ENCODE measurements at regions not wholly inside any gene's neighbourhood (a gene's known extent, or its start where the extent isn't known, plus 50 kb on each side); places are given as distances from the start of the nearest gene placed in this dataset.

DNA sequence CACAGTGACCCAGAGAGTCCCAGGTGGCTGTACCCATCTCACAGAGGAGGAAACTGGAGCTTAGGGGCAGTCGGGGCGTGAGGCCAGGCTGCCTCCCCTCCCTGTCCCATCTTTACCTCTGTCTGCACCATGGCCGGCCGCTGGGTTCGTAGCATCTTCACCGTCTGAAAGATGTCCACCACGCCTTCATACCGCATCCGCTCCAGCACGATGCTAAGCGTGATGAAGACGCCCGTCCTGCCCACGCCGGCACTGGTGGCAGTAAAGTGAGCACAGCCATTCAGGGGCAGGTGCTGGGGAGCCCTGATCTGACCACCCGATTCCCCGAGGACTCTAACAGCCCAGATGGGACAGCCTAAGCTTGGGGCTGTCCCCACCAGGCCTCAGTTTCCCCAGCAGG, 132.8 kb downstream of the PTPRS start:
- 0 out of 2 replicates have a peak, but pooled peaks cover 3% of the 10 kb centered on the region for H3K9me3 ChIP-seq (ENCODE audit: control insufficient read depth, insufficient read depth, low read length)
- H3K36me3 ChIP-seq (ENCODE audit: insufficient read depth, low read length): peaks cover 27% of the 10 kb centered on the region
- no peak overlapping the region for H3K9ac ChIP-seq (ENCODE audit: low read depth, low read length)
- H3K4me1 ChIP-seq (ENCODE audit: insufficient read depth, low read length): no peaks in the 10 kb centered on the region

DNA sequence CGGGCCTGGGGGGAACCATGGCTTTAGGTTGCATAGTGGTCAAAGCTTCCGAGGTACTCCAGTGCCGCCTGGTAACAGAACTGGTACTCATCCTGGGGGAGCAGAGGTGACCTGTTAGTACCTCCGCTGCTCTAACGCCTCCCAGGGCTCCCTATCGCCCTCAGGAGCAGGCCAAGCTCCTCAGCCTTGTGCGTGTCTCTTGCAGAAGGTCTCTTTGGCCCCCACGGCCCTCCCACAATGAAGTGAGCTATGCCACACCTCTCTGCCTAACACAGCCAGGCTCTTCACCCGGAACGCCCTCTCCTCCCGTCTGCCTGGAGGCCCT, 133.9 kb downstream of the PTPRS start:
- no peak overlapping the region for H3K9ac ChIP-seq (ENCODE audit: low read depth, low read length)
- H3K4me1 ChIP-seq (ENCODE audit: insufficient read depth, low read length): no peaks in the 10 kb centered on the region
- 0 out of 2 replicates have a peak, but pooled peaks cover 3% of the 10 kb centered on the region for H3K9me3 ChIP-seq (ENCODE audit: control insufficient read depth, insufficient read depth, low read length)
- peaks cover 27% of the 10 kb centered on the region for H3K36me3 ChIP-seq (ENCODE audit: insufficient read depth, low read length)

DNA sequence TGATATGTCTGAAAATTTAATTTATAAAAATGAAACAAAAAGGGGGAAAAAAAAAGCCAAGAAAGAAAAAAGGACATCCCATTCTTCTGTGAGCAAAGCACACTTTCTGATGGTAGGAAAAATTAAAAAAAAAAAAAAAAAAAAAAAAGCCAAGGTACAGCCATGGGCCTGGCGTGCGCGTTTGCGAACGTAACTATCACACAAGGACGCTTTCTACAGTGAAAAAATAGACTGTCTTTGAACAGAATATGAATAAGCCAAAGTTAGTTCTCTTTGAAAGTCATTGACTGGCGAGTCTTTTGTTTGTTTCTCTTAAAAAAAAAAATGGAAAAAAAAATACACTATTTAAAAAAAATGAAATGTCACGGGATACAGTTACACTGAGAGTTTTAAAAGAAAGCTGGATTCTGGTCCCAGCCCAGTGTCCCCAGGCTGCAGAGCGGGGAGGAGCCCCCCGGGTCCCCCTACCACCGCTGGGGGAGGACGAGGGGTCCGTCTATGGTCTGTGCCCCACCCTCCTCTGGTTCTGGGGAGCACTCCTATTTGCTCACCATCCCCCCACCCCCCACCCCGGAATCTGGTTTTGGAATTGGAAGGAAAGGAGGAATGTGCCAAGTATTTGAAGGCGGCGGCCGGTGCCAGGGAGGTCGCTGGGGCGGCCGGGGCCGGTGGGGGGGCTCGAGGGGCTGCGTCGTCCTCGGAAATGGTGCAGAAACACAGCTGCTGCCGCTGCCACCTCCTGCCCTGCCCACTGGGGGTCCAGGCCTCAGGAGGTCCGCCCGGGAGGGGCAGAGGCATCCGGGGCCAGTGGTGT, 134.5 kb downstream of the PTPRS start:
- Histone ChIP-seq H3K9ac (ENCODE audit: low read depth, low read length) (no peak overlapping the region), H3K9me3 (ENCODE audit: control insufficient read depth, insufficient read depth, low read length) (peaks cover 3% of the 10 kb centered on the region; the same call in 1 of the 2 replicates), H3K4me1 (ENCODE audit: insufficient read depth, low read length) (no peaks in the 10 kb centered on the region), H3K36me3 (ENCODE audit: insufficient read depth, low read length) (peaks cover 22% of the 10 kb centered on the region)

DNA sequence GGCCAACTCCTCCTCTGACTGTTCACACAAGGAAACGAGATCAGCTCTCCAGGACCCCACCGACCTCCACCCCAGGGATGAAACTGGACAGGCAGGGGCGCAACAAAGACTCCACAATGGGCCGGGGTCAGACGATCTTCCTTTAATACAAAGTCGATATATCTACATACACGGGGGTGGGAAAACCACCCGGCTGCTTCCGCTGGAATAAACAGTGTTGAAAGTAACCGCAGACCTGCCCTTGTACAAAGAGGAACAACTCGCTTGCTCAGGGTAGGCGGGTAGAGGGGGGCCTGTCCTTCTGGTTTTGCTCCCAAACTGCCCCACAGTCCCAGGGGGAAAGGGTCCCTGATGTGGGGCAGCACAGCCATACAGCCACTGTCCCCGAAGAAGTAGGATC, 135.2 kb downstream of the PTPRS start:
- no peaks in the 10 kb centered on the region for H3K4me1 ChIP-seq (ENCODE audit: insufficient read depth, low read length)
- H3K9ac ChIP-seq (ENCODE audit: low read depth, low read length): no peak overlapping the region
- H3K36me3 ChIP-seq (ENCODE audit: insufficient read depth, low read length): peaks cover 16% of the 10 kb centered on the region
- peaks cover 6% of the 10 kb centered on the region; the same call in 1 of the 2 replicates for H3K9me3 ChIP-seq (ENCODE audit: control insufficient read depth, insufficient read depth, low read length)

DNA sequence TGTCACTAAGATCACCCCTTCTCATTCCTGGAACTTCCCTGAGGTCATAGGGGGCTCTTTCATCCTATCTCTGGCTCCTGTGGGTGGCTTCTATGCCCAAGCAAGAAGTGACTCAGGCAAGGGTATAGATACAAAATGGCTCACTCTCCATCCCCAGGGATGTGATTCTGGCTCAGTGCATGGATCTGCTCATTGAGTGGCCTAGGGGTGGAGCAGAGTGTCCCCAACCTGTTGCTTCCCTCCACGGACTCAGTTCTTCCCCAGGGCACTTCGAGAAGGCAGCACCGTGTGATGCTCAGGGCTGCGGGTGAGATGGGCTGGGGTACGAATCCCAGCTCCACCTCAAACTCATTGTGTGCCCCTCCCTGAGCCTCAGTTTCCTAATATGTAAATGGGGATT, 136.4 kb downstream of the PTPRS start:
- Histone ChIP-seq H3K4me1 (ENCODE audit: insufficient read depth, low read length) (no peaks in the 10 kb centered on the region), H3K9ac (ENCODE audit: low read depth, low read length) (no peak overlapping the region), H3K9me3 (ENCODE audit: control insufficient read depth, insufficient read depth, low read length) (peaks cover 6% of the 10 kb centered on the region; the same call in 1 of the 2 replicates), H3K36me3 (ENCODE audit: insufficient read depth, low read length) (peaks cover 8% of the 10 kb centered on the region)
